ENCODE measurements at regions not wholly inside any gene's neighbourhood (a gene's known extent, or its start where the extent isn't known, plus 50 kb on each side); places are given as distances from the start of the nearest gene placed in this dataset.

DNA sequence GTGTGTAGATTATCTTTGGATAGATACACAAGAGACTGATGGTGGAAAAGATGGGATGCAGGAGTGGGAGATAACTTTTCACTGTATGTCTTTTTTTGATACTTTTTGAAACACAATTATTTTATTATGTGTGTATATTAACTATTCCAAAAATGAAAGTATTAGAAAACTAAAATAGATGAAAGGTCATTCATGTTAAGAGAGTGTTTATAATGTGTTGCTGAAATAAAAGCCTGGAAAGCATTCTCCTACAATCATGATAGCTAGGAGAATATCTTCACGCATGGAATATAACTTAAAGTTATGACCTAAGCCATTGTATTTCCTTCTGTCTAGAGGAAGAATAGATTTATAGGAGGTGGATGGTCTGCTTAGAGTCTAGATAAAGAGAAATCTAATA is 154.8 kb upstream of the MAST4 start:
- TF ChIP-seq EZH2 (IDR thresholded peaks at IDR 0.05) (no peak), POLR2AphosphoS5 (IDR thresholded peaks at IDR 0.05; ENCODE audit: borderline replicate concordance, low read depth, low read length) (no peak), FOXP2 (optimal IDR thresholded peaks at IDR 0.05; ENCODE audit: control extremely low read depth, extremely low read length, insufficient read depth) (no peak)

Data from SK-N-MC (cell line).